CMK (cell line): ENCODE measurements at regions not wholly inside any gene's neighbourhood (a gene's known extent, or its start where the extent isn't known, plus 50 kb on each side); places are given as distances from the start of the nearest gene placed in this dataset.
"Not testable (repeated sequence)": the region's sequence is repeated elsewhere in the genome, so short reads cannot be mapped to it uniquely, and the experiment has no call there.

Source experiments
- DNase-seq: peaks from one replicate; pipeline ENCODE4 v3.0.0-alpha.2; 2010; ENCODE audit warnings: low read depth

- DNase-seq, result peak; percentile 3
Observed at GRCh38 chr4:162839814-162840213, 326.9 kb downstream of the NAF1 start.

- no peak for DNase-seq
Observed at GRCh38 chr4:162838671-162839070, 328.0 kb downstream of the NAF1 start.

GRCh38 chr4:162837679-162838078, 329.0 kb downstream of the NAF1 start:
- DNase-seq, result no peak

GRCh38 chr4:162837241-162837640, 329.4 kb downstream of the NAF1 start:
- no peak for DNase-seq

- no peak for DNase-seq
Observed at GRCh38 chr4:162836773-162837172, 329.9 kb downstream of the NAF1 start.

- DNase-seq, result not testable (repeated sequence)
Observed at GRCh38 chr4:162836258-162836657, 330.4 kb downstream of the NAF1 start.

- no peak for DNase-seq
Observed at GRCh38 chr4:162830899-162831298, 335.8 kb downstream of the NAF1 start.

GRCh38 chr4:162817374-162817773, 349.3 kb downstream of the NAF1 start:
- peak; percentile 3 for DNase-seq

- DNase-seq, result no peak
Observed at GRCh38 chr4:162804351-162804924, 362.3 kb downstream of the NAF1 start.

- DNase-seq, result no peak
Observed at GRCh38 chr4:162803378-162803777, 363.3 kb downstream of the NAF1 start.

GRCh38 chr4:162797108-162797507, 369.6 kb downstream of the NAF1 start:
- no peak for DNase-seq

- no peak for DNase-seq
Observed at GRCh38 chr4:162793571-162793970, 373.1 kb downstream of the NAF1 start.

GRCh38 chr4:162793004-162793403, 373.7 kb downstream of the NAF1 start:
- DNase-seq, result no peak

GRCh38 chr4:162791226-162791625, 375.5 kb downstream of the NAF1 start:
- no peak for DNase-seq

- DNase-seq, result no peak
Observed at GRCh38 chr4:162787120-162787519, 379.6 kb downstream of the NAF1 start.

GRCh38 chr4:162782778-162783525, 383.7 kb downstream of the NAF1 start:
- DNase-seq, result no peak

GRCh38 chr4:162782096-162782777, 384.5 kb downstream of the NAF1 start:
- DNase-seq, result no peak

- no peak for DNase-seq
Observed at GRCh38 chr4:162770761-162771490, 395.8 kb downstream of the NAF1 start.

GRCh38 chr4:162767083-162767482, 399.6 kb downstream of the NAF1 start:
- DNase-seq, result no peak

GRCh38 chr4:162761965-162762364, 404.7 kb downstream of the NAF1 start:
- no peak for DNase-seq

GRCh38 chr4:162740228-162740627, 426.5 kb downstream of the NAF1 start:
- not testable (repeated sequence) for DNase-seq

- DNase-seq, result not testable (repeated sequence)
Observed at GRCh38 chr4:162739596-162739995, 427.1 kb downstream of the NAF1 start.

- no peak for DNase-seq
Observed at GRCh38 chr4:162732876-162733275, 433.8 kb downstream of the NAF1 start.
